Activated T-helper 1 cell treated with anti-CD3 and anti-CD28 coated beads, Interleukin-12 subunit alpha, Interleukin-12 subunit beta, Interleukin-2, Interleukin-4 antibody, amounts not matched to agents 30 ng/mL and 10 ng/mL and 1 ng/mL, durations not matched to agents 14 hours and 24 hours and 36 hours (primary cell): ENCODE measurements at regions not wholly inside any gene's neighbourhood (a gene's known extent, or its start where the extent isn't known, plus 50 kb on each side); places are given as distances from the start of the nearest gene placed in this dataset.

ENCODE experiments used
- DNase-seq: peaks from one replicate; pipeline ENCODE4 v3.0.0; 2021; ENCODE audit warnings: low spot score
- H3K27ac Mint-ChIP-seq: one replicate; pipeline ENCODE4 v1.8.0; 2021; ENCODE audit warnings: mild to moderate bottlenecking, mixed read lengths
- H3K27me3 Mint-ChIP-seq: one replicate; pipeline ENCODE4 v1.8.0; 2022; ENCODE audit warnings: mild to moderate bottlenecking, moderate library complexity, mixed read lengths; ENCODE audit not compliant: insufficient read depth
- H3K36me3 Mint-ChIP-seq: one replicate; pipeline ENCODE4 v1.8.0; 2021; ENCODE audit warnings: low read depth, mixed read lengths
- H3K4me1 Mint-ChIP-seq: one replicate; pipeline ENCODE4 v1.8.0; 2021; ENCODE audit warnings: low read depth, mixed read lengths
- H3K4me3 Mint-ChIP-seq: one replicate; pipeline ENCODE4 v1.8.0; 2021; ENCODE audit warnings: mild to moderate bottlenecking, moderate library complexity, mixed read lengths
- H3K9me3 Mint-ChIP-seq: one replicate; pipeline ENCODE4 v1.8.0; 2021; ENCODE audit warnings: mixed read lengths
- intact Hi-C: fragments of 100-400 bp; cut with micrococcal nuclease; formaldehyde crosslinking; loops from one replicate; pipeline ENCODE4 v1.15.1; 2024

DNA sequence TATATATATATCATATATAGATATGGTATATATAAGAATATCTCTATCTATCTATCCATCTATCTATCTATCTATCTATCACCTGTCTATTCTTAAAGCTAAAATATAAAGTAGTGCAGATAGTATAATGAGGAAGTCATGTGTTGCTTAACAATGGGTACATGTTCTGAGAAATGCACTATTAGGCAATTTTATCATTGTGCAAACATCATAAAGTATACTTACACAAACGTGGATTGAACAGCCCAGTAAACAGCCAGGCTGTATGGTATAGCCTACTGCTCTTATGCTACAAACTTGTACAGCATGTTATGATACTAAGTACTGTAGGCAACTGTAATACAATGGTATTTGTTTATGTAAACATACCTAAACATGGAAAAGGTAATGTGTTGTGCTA is 621.0 kb upstream of the NCAM2 start:
- no peak overlapping the region for H3K4me3 Mint-ChIP-seq
- intact Hi-C loops = no loop called here
- no peak for DNase-seq
- no peaks in the 10 kb centered on the region for H3K27me3 Mint-ChIP-seq
- H3K27ac Mint-ChIP-seq = no peak overlapping the region
- H3K9me3 Mint-ChIP-seq = peaks cover 18% of the 10 kb centered on the region
- no peaks in the 10 kb centered on the region for H3K36me3 Mint-ChIP-seq
- H3K4me1 Mint-ChIP-seq = no peaks in the 10 kb centered on the region

DNA sequence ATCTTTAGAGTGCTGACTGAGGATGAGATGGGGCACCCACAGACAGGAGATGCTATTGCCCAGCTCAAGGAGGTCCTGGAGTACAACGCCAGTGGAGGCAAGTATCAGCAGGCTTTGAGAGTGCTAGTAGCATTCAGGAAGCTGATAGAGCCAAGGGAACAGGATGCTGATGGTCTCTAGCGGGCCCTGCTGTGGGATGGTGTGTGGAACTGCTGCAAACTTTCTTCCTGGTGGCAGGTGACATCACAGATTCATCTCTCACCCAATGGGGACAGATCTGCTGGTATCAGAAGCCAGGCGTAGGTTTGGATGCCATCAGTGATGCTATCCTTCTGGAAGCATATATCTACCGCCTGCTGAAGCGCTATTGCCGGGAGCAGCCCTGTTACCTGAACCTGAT is 609.8 kb upstream of the NCAM2 start:
- H3K4me3 Mint-ChIP-seq = no peak overlapping the region
- H3K9me3 Mint-ChIP-seq = peaks cover 50% of the 10 kb centered on the region
- no peak overlapping the region for H3K27ac Mint-ChIP-seq
- H3K36me3 Mint-ChIP-seq = no peaks in the 10 kb centered on the region
- H3K27me3 Mint-ChIP-seq = no peaks in the 10 kb centered on the region
- no peak for DNase-seq
- H3K4me1 Mint-ChIP-seq = no peaks in the 10 kb centered on the region
- intact Hi-C loops = no loop called here

DNA sequence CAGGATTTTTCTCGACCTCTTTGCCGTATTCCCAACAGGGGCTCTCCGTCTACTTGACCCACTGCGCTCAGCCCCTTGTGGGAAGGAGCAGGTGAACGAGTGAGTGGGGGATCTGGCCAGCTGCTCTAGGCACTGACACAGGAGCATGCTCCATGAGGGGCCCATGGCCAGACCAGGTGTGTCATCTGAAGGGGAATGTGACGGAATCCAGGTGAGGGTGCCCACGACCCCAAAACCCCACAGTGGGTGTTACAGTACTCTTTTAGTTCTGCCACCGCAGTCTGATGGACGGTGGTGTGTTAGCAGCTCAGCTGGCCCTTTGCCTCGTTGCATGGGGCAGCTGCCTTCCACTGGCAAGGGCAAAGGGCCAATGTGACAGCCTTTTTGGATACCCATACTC is 601.4 kb upstream of the NCAM2 start:
- no peaks in the 10 kb centered on the region for H3K36me3 Mint-ChIP-seq
- H3K4me3 Mint-ChIP-seq = no peak overlapping the region
- H3K27me3 Mint-ChIP-seq = no peaks in the 10 kb centered on the region
- H3K4me1 Mint-ChIP-seq = no peaks in the 10 kb centered on the region
- intact Hi-C loops = no loop called here
- no peak for DNase-seq
- H3K9me3 Mint-ChIP-seq = peaks cover 31% of the 10 kb centered on the region
- H3K27ac Mint-ChIP-seq = no peak overlapping the region

DNA sequence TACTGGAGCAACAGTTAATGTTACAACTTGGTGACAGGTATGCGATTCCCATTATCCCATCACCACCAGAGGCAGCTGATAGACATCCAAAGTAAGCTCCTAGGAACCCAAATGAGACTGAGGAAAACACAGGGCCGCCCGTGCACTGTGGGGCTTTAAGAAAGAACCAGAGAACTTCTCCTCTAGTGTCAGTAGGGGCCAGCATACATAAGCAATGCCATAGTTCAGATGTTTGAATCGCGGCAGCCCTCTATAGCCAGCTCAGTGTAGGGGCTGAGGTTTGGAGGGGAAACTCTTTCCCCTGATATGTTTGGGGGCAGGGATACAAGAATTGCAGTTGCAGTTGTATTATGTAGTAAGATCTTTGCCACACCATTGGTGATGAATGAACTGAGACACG is 593.3 kb upstream of the NCAM2 start:
- Mint-ChIP-seq H3K27ac (no peak overlapping the region), H3K9me3 (peaks cover 38% of the 10 kb centered on the region), H3K4me3 (no peak overlapping the region), H3K36me3 (no peaks in the 10 kb centered on the region), H3K4me1 (no peaks in the 10 kb centered on the region), H3K27me3 (no peaks in the 10 kb centered on the region)
- intact Hi-C loops = no loop called here
- DNase-seq = no peak

DNA sequence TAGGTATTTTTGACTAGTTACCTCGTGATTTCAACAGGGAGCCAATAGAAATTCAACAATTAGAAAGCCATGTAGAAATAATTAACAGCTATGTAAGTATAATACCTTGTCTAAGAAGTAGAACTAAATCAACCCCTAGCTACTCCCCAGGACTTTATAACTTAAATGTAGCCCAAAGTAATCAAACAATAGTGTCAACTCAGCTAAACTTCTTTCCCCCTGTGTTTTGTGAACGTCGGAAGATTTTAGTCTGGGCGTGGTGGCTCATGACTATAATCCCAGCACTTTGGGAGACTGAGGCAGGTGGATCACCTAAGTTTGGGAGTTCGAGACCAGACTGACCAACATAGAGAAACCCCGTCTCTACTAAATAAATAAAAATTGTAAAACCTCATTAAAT is 579.9 kb upstream of the NCAM2 start:
- peaks cover 55% of the 10 kb centered on the region for H3K9me3 Mint-ChIP-seq
- H3K27ac Mint-ChIP-seq = no peak overlapping the region
- DNase-seq = no peak
- H3K36me3 Mint-ChIP-seq = no peaks in the 10 kb centered on the region
- H3K27me3 Mint-ChIP-seq = no peaks in the 10 kb centered on the region
- no peak overlapping the region for H3K4me3 Mint-ChIP-seq
- intact Hi-C loops = no loop called here
- no peaks in the 10 kb centered on the region for H3K4me1 Mint-ChIP-seq

DNA sequence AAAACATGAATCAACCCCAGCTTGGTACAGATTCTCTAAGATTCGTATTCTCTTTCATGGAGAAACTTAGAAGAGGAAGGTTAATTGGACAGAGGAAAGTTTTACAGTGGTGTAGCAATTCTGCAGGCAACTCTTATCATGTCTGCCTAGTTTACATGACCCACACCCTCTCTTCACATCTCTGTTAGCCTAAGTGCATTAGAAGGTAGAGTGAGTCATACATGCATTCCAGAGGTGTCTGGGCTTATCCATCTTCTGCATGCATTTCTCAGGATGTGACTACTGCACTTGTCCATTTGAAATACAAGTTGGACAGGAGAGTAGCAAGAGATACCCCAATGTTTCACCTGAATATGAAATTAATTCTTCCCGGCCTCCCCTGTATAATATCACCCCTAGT is 578.4 kb upstream of the NCAM2 start:
- Mint-ChIP-seq H3K27me3 (no peaks in the 10 kb centered on the region), H3K4me3 (no peak overlapping the region), H3K27ac (no peak overlapping the region), H3K4me1 (no peaks in the 10 kb centered on the region), H3K36me3 (no peaks in the 10 kb centered on the region), H3K9me3 (peaks cover 46% of the 10 kb centered on the region)
- DNase-seq = no peak
- intact Hi-C loops = no loop called here

DNA sequence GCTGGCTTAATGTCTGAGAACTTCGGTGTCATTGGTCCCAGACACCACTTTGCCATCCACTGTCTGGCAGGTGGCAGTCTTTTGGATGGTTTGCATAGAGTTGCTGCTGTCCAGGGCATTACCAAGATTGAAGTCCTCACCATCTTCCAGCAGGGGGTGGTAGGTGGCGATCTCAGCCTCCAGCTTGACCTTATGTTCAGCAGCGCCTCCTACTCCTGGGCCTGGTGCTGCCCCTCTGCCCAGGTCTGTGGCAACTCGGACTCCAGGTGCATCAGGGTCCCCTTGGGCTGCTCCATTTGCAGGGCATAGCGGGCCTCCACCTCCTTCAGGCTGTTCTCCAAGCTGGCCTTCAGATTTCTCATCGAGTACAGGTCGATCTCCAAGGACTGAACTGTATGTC is 573.3 kb upstream of the NCAM2 start:
- intact Hi-C loops = no loop called here
- Mint-ChIP-seq H3K4me3 (no peak overlapping the region), H3K27me3 (no peaks in the 10 kb centered on the region), H3K27ac (no peak overlapping the region), H3K9me3 (peaks cover 42% of the 10 kb centered on the region), H3K4me1 (no peaks in the 10 kb centered on the region), H3K36me3 (no peaks in the 10 kb centered on the region)
- DNase-seq = no peak

DNA sequence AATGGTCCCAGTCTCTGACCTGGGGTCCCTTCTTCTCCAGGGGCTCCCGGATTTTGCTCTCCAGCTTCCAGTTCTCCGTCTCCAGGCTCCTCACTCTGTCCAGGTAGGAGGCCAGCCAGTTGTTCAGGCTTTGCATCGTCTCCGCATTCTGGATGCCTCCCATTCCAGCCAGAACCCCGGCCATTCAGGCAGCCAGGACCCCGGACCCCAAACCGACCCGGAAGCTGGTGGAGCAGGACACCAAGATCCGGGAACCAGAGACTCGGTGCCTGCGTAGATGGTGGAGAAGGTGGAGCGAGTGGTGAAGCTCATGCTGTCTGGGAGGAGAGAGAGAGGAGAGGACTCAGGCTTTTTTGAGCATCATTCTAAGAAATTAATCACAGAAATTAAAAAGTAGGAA is 572.4 kb upstream of the NCAM2 start:
- intact Hi-C loops = no loop called here
- Mint-ChIP-seq H3K27ac (no peak overlapping the region), H3K27me3 (no peaks in the 10 kb centered on the region), H3K4me1 (no peaks in the 10 kb centered on the region), H3K36me3 (no peaks in the 10 kb centered on the region), H3K9me3 (peaks cover 38% of the 10 kb centered on the region), H3K4me3 (no peak overlapping the region)
- DNase-seq = no peak

DNA sequence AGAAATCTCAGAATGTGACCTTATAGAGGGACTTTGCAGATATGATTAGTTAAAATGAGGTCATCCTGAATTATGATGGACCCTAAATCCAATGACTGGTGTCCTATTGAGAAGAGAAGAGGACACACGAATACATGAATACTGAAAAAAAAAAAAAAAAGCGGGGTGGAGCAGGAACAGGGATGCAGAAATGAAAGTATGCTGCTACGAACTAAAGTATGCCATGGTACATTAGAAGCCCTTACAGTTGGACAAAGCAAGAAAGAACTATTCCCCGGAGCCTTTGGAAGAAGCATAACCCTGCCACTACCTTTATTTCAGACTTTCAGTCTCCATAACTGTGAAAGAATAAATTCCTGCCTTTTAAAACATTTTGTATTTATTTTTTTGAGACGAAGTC is 557.9 kb upstream of the NCAM2 start:
- Mint-ChIP-seq H3K27me3 (no peaks in the 10 kb centered on the region), H3K4me1 (no peaks in the 10 kb centered on the region), H3K36me3 (no peaks in the 10 kb centered on the region), H3K27ac (no peak overlapping the region), H3K9me3 (peaks cover 30% of the 10 kb centered on the region), H3K4me3 (no peak overlapping the region)
- intact Hi-C loops = no loop called here
- no peak for DNase-seq

DNA sequence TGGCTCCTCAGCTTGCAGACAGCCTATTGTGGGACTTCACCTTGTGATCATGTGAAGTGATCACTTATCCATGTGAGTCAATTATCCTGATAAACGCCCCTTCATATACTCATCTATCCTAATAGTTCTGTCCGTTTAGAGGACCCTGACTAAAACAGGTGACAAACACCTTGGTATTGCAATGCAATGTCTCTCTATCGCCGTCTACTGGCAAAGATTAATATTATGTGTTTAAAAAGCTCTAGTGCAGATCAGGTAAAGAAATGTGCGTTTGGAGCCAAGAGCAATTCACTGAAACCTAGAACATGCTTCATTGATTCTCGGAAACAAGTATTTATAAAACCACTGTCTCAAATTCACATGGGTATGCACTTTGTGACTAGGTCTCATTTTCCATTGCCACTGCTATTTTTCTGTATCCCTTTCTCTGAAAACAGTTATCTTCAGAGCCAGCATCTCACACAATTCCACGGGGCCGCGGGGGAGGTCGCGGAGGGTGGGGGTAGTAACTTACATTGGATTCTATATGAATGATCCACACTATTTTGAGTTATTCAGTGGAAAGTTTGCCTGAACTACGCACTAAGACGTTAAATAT is 554.6 kb upstream of the NCAM2 start:
- Mint-ChIP-seq H3K4me1 (no peaks in the 10 kb centered on the region), H3K36me3 (no peaks in the 10 kb centered on the region), H3K27ac (no peak overlapping the region), H3K9me3 (peaks cover 14% of the 10 kb centered on the region), H3K27me3 (no peaks in the 10 kb centered on the region), H3K4me3 (no peak overlapping the region)
- DNase-seq = no peak
- intact Hi-C loops = no loop called here

DNA sequence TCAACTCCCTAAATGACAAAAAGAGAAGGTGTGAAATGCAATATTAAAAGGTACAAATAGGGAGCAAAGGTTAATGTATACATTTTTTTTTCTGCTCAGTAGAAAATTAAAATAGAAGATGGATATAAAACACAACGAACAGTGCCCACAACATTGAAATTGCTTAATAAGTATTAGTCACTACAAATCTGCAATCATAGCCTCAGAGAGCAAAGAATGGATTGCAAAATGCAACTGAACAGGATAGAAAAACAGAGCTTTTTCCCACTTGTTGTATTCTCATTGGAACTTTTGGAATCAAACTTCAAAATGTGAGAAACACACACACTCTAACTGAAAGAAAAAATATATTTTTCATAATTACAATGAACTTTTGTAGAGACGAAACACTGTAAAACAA is 552.2 kb upstream of the NCAM2 start:
- no peaks in the 10 kb centered on the region for H3K4me1 Mint-ChIP-seq
- no peak overlapping the region for H3K4me3 Mint-ChIP-seq
- no peaks in the 10 kb centered on the region for H3K36me3 Mint-ChIP-seq
- no peak for DNase-seq
- intact Hi-C loops = no loop called here
- peaks cover 10% of the 10 kb centered on the region for H3K9me3 Mint-ChIP-seq
- no peak overlapping the region for H3K27ac Mint-ChIP-seq
- no peaks in the 10 kb centered on the region for H3K27me3 Mint-ChIP-seq

DNA sequence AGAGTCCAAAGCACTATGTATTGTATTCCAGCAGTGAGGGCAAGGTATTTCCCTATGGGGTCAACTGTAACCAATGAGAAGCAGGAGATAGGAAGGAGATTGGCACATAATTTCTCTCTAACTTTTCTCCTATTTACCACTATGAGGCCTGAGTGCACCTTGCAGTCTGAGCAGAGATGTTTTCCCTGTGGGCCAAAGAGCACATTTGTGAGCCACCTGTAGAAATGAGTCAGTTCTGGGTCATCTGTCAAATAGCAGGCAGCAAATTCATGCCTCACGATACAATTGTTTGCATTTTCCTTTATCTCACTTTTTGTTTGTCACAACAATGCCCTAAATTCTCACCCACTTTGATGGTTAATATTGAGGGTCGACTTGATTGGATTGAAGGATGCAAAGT is 547.2 kb upstream of the NCAM2 start:
- Mint-ChIP-seq H3K36me3 (no peaks in the 10 kb centered on the region), H3K4me3 (no peak overlapping the region), H3K9me3 (peaks cover 11% of the 10 kb centered on the region), H3K27ac (no peak overlapping the region), H3K4me1 (no peaks in the 10 kb centered on the region), H3K27me3 (no peaks in the 10 kb centered on the region)
- intact Hi-C loops = no loop called here
- no peak for DNase-seq

DNA sequence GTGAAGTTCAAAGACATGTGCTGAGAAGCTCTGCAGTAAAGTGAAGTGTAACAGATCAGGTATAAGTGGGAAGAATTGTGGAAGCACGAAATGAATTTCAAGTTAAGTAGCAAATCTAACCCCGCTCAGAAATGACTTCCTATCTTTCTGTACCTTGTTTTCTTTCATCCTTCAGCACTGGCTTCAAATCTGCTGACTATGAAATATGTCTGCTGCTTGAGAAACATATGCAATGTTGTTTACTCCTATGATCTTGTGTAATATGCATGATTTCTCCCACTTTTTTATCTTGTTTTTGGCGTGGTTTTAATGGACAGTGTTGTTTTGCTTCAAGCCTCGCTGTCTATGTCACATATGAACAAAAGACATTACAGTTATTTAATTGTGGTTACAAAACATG is 545.3 kb upstream of the NCAM2 start:
- Mint-ChIP-seq H3K36me3 (no peaks in the 10 kb centered on the region), H3K27ac (no peak overlapping the region), H3K9me3 (peaks cover 11% of the 10 kb centered on the region), H3K27me3 (no peaks in the 10 kb centered on the region), H3K4me3 (no peak overlapping the region), H3K4me1 (no peaks in the 10 kb centered on the region)
- no peak for DNase-seq
- intact Hi-C loops = no loop called here

DNA sequence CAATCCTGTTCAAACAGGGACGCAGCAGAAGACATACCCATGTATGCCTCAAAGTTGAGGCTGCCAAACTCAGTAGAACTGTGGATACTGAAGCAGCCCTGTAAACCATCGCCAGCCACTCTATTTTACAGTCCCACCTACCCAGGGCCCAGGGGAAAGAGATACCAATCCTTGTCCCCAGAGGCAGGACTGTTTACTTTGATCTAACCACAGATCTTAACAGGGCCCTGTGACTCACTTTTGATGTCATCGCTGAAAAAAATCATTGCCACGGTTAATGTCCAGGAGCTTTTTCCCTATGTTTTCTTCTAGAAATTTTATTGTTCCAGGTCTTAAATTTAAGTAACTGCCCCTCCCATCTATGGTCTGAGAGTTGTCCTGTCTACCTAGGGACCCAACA is 538.4 kb upstream of the NCAM2 start:
- no peaks in the 10 kb centered on the region for H3K4me1 Mint-ChIP-seq

More for the DNA sequence above, 538.4 kb upstream of the NCAM2 start:
- H3K27me3 Mint-ChIP-seq = no peaks in the 10 kb centered on the region
- DNase-seq = no peak
- H3K36me3 Mint-ChIP-seq = no peaks in the 10 kb centered on the region
- H3K27ac Mint-ChIP-seq = no peak overlapping the region
- H3K4me3 Mint-ChIP-seq = no peak overlapping the region
- intact Hi-C loops = no loop called here
- H3K9me3 Mint-ChIP-seq = peaks cover 23% of the 10 kb centered on the region
